GM23338 (cell line): ENCODE measurements at regions not wholly inside any gene's neighbourhood (a gene's known extent, or its start where the extent isn't known, plus 50 kb on each side); places are given as distances from the start of the nearest gene placed in this dataset.
"Not testable (repeated sequence)": the region's sequence is repeated elsewhere in the genome, so short reads cannot be mapped to it uniquely, and the experiment has no call there.

ENCODE experiments used
- CREB1 ChIP-seq: fragments of 250-450 bp; sonication (Bioruptor Pico); IDR thresholded peaks from 2 replicates; pipeline ENCODE4 v1.5.0; 2020; ENCODE audit warnings: low read depth, mild to moderate bottlenecking, moderate library complexity
- EZH2 ChIP-seq: fragments of 200-600 bp; sonication (generic); IDR thresholded peaks from one replicate; pipeline ENCODE4 v1.8.0; 2017; ENCODE audit warnings: antibody characterized with exemption, mild to moderate bottlenecking, low read depth; ENCODE audit not compliant: unreplicated experiment
- EZH2phosphoT487 ChIP-seq: fragments of 200-600 bp; sonication (generic); IDR thresholded peaks from one replicate; pipeline ENCODE4 v1.8.1; 2018; ENCODE audit warnings: antibody characterized with exemption; ENCODE audit not compliant: unreplicated experiment
- JUNB ChIP-seq: IDR thresholded peaks from one replicate; pipeline ENCODE4 v1.6.1; 2016; ENCODE audit warnings: antibody characterized with exemption; ENCODE audit not compliant: unreplicated experiment
- POLR2AphosphoS5 ChIP-seq: IDR thresholded peaks from 2 replicates; pipeline ENCODE4 v1.6.1; 2016; ENCODE audit warnings: antibody characterized with exemption, low read depth
- STAT1 ChIP-seq: IDR thresholded peaks from one replicate; pipeline ENCODE4 v1.6.1; 2016; ENCODE audit warnings: antibody characterized with exemption; ENCODE audit not compliant: unreplicated experiment
- ZNF331 ChIP-seq: fragments of 250-450 bp; sonication (Bioruptor Pico); IDR thresholded peaks from 2 replicates; pipeline ENCODE4 v1.5.0; 2020; ENCODE audit warnings: low read depth, mild to moderate bottlenecking, moderate library complexity
- TF ChIP-seq, protein P1 (sequence below), 2 experiments: fragments of 200-600 bp in 1 of 2; sonication (generic) in 1 of 2; conservative IDR thresholded peaks; 2 replicates each; pipeline versions ENCODE4 v1.5.1 to v1.6.1; 2016 to 2017; ENCODE audit warnings: antibody characterized with exemption in 2 of 2, low read depth in 2 of 2, mild to moderate bottlenecking in 2 of 2, moderate library complexity in 1 of 2
- TF ChIP-seq, protein P2 (sequence below): IDR thresholded peaks from one replicate; pipeline ENCODE4 v1.6.1; 2018; ENCODE audit warnings: antibody characterized with exemption; ENCODE audit not compliant: unreplicated experiment

DNA sequence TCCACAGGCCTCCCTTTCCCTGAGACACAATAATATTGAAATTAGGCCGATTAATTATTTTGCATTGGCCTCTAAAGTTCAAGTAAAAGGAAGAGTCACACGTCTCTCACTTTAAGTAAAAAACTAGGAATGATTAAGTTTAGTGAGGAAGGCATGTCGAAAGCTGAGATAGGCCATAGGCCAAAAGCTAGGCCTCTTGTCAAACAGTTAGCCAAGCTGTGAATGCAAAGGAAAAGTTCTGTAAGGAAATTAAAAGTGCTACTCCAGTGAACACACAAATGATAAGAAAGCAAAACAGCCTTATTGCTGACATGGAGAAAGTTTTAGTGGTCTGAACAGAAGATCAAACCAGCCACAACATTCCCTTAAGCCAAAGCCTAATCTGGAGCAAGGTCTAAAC, 91.4 kb upstream of the ZC3H11B start:
- not testable (repeated sequence) for TF ChIP-seq EZH2; CREB1 (CRISPR knock-in tag); POLR2AphosphoS5; ZNF331; JUNB; EZH2phosphoT487; STAT1
- TF ChIP-seq, protein P1, sequence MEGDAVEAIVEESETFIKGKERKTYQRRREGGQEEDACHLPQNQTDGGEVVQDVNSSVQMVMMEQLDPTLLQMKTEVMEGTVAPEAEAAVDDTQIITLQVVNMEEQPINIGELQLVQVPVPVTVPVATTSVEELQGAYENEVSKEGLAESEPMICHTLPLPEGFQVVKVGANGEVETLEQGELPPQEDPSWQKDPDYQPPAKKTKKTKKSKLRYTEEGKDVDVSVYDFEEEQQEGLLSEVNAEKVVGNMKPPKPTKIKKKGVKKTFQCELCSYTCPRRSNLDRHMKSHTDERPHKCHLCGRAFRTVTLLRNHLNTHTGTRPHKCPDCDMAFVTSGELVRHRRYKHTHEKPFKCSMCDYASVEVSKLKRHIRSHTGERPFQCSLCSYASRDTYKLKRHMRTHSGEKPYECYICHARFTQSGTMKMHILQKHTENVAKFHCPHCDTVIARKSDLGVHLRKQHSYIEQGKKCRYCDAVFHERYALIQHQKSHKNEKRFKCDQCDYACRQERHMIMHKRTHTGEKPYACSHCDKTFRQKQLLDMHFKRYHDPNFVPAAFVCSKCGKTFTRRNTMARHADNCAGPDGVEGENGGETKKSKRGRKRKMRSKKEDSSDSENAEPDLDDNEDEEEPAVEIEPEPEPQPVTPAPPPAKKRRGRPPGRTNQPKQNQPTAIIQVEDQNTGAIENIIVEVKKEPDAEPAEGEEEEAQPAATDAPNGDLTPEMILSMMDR (conservative IDR thresholded peaks at IDR 0.05; ENCODE audit: low read depth in 2 of 2) = not testable (repeated sequence)
- TF ChIP-seq, protein P2, sequence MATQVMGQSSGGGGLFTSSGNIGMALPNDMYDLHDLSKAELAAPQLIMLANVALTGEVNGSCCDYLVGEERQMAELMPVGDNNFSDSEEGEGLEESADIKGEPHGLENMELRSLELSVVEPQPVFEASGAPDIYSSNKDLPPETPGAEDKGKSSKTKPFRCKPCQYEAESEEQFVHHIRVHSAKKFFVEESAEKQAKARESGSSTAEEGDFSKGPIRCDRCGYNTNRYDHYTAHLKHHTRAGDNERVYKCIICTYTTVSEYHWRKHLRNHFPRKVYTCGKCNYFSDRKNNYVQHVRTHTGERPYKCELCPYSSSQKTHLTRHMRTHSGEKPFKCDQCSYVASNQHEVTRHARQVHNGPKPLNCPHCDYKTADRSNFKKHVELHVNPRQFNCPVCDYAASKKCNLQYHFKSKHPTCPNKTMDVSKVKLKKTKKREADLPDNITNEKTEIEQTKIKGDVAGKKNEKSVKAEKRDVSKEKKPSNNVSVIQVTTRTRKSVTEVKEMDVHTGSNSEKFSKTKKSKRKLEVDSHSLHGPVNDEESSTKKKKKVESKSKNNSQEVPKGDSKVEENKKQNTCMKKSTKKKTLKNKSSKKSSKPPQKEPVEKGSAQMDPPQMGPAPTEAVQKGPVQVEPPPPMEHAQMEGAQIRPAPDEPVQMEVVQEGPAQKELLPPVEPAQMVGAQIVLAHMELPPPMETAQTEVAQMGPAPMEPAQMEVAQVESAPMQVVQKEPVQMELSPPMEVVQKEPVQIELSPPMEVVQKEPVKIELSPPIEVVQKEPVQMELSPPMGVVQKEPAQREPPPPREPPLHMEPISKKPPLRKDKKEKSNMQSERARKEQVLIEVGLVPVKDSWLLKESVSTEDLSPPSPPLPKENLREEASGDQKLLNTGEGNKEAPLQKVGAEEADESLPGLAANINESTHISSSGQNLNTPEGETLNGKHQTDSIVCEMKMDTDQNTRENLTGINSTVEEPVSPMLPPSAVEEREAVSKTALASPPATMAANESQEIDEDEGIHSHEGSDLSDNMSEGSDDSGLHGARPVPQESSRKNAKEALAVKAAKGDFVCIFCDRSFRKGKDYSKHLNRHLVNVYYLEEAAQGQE = not testable (repeated sequence)
